Head of caudate nucleus (tissue), 42 donors: ENCODE measurements at regions not wholly inside any gene's neighbourhood (a gene's known extent, or its start where the extent isn't known, plus 50 kb on each side); places are given as distances from the start of the nearest gene placed in this dataset.
A peak's percentile ranks its signal among the peaks of the same experiment; 100 is the strongest.
"Not testable (repeated sequence)": the region's sequence is repeated elsewhere in the genome, so short reads cannot be mapped to it uniquely, and the experiment has no call there.

Experiments
- DNase-seq, 42 donors: peaks; one replicate each; pipeline versions ENCODE4 v3.0.0 to v3.0.0-alpha.2; 2020 to 2021; ENCODE audit warnings: mixed read lengths in 7 of 42
- intact Hi-C: fragments of 100-400 bp; cut with DNase I; formaldehyde crosslinking; loops from one replicate; pipeline ENCODE4 v1.15.0; 2022

- intact Hi-C loops, result no loop called here
- peak in 1 of 42 donors; percentile 42 for DNase-seq
Observed at GRCh38 chr15:20376872-20377271, 164.7 kb downstream of the GOLGA6L6 start.

- peak in 1 of 42 donors; percentile 17 for DNase-seq
- intact Hi-C loops, result not testable (repeated sequence)
Observed at GRCh38 chr15:20372416-20372815, 169.2 kb downstream of the GOLGA6L6 start.

GRCh38 chr15:20369500-20369899 is 172.1 kb downstream of the GOLGA6L6 start:
- no peak for DNase-seq
- intact Hi-C loops, result no loop called here

GRCh38 chr15:20368974-20369373 is 172.6 kb downstream of the GOLGA6L6 start:
- intact Hi-C loops, result no loop called here
- DNase-seq, result no peak

GRCh38 chr15:20367093-20367492 is 174.5 kb downstream of the GOLGA6L6 start:
- intact Hi-C loops, result no loop called here
- DNase-seq, result no peak

GRCh38 chr15:20363591-20363990 is 178.0 kb downstream of the GOLGA6L6 start:
- peak in 1 of 42 donors; percentile 41 for DNase-seq
- intact Hi-C loops, result not testable (repeated sequence)

- no peak for DNase-seq
- intact Hi-C loops, result no loop called here
Observed at GRCh38 chr15:20361091-20361490, 180.5 kb downstream of the GOLGA6L6 start.

GRCh38 chr15:20358779-20359414 is 182.7 kb downstream of the GOLGA6L6 start:
- intact Hi-C loops, result loop anchor here (10.0 kb wide), 1 partner anchor 1886 kb away; no protein-coding TSS in a partner anchor
- DNase-seq, result peak in 4 of 42 donors; percentile 9 to 38 (median 21)

- intact Hi-C loops, result loop anchor here (10.0 kb wide), 1 partner anchor 1887 kb away; no protein-coding TSS in a partner anchor
- DNase-seq, result peak in 17 of 42 donors; percentile 2 to 59 (median 30)
Observed at GRCh38 chr15:20358066-20358778, 183.4 kb downstream of the GOLGA6L6 start.

- intact Hi-C loops, result loop anchor here (10.0 kb wide), 1 partner anchor 1887 kb away; no protein-coding TSS in a partner anchor
- peak in 20 of 42 donors; percentile 1 to 57 (median 21) for DNase-seq
Observed at GRCh38 chr15:20357481-20358065, 184.0 kb downstream of the GOLGA6L6 start.

- intact Hi-C loops, result loop anchor here (10.0 kb wide), 1 partner anchor 1888 kb away; no protein-coding TSS in a partner anchor
- peak in 6 of 42 donors; percentile 3 to 40 (median 22) for DNase-seq
Observed at GRCh38 chr15:20356911-20357480, 184.6 kb downstream of the GOLGA6L6 start.

GRCh38 chr15:20356444-20356910 is 185.1 kb downstream of the GOLGA6L6 start:
- DNase-seq, result peak in 41 of 42 donors; percentile 76 to 99 (median 89)
- intact Hi-C loops, result loop anchor here (10.0 kb wide), 1 partner anchor 1888 kb away; no protein-coding TSS in a partner anchor

GRCh38 chr15:20355256-20355868 is 186.2 kb downstream of the GOLGA6L6 start:
- intact Hi-C loops, result loop anchor here (10.0 kb wide), 1 partner anchor 1889 kb away; no protein-coding TSS in a partner anchor

GRCh38 chr15:20354884-20355223 is 186.7 kb downstream of the GOLGA6L6 start:
- intact Hi-C loops, result loop anchor here (10.0 kb wide), 1 partner anchor 1890 kb away; no protein-coding TSS in a partner anchor
- DNase-seq, result peak in 8 of 42 donors; percentile 1 to 38 (median 10)

More at GRCh38 chr15:20355256-20355868, 186.2 kb downstream of the GOLGA6L6 start:
- peak in 18 of 42 donors; percentile 1 to 59 (median 18) for DNase-seq

GRCh38 chr15:20353966-20354883 is 187.4 kb downstream of the GOLGA6L6 start:
- intact Hi-C loops, result loop anchor here (10.0 kb wide), 1 partner anchor 1891 kb away; no protein-coding TSS in a partner anchor
- DNase-seq, result peak in 20 of 42 donors; percentile 1 to 48 (median 17)

GRCh38 chr15:20352241-20353200 is 189.1 kb downstream of the GOLGA6L6 start:
- intact Hi-C loops, result loop anchor here (10.0 kb wide), 1 partner anchor 1892 kb away; no protein-coding TSS in a partner anchor
- peak in 13 of 42 donors; percentile 2 to 44 (median 15) for DNase-seq
